ENCODE measurements at regions not wholly inside any gene's neighbourhood (a gene's known extent, or its start where the extent isn't known, plus 50 kb on each side); places are given as distances from the start of the nearest gene placed in this dataset.
"Not testable (repeated sequence)": the region's sequence is repeated elsewhere in the genome, so short reads cannot be mapped to it uniquely, and the experiment has no call there.

DNA sequence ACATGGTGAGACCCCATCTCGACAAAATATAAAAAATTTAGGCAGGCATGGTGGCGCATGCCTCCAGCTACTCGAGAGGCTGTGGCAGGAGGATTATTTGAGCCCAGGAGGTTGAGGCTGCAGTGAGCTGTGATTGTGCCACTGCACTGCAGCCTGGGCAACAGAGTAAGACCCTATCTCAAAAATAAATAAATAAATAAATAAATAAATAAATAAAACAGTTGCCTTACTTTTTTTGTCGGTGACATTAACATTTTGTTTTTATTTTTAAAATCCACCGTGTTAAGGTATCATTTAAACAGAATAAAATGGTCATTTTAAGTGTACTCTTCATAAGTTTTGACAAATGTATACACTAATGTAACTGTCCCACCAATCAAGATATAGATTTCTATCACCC, 57.0 kb downstream of the RASL11A start:
- no peak for DNase-seq (ENCODE audit: low read depth)

GRCh38 chr13:27329210-27329609, 58.6 kb downstream of the RASL11A start:
- DNase-seq (ENCODE audit: low read depth) = no peak

GRCh38 chr13:27334774-27335435, 64.3 kb downstream of the RASL11A start:
- no peak for DNase-seq (ENCODE audit: low read depth)

GRCh38 chr13:27336014-27336673, 65.5 kb downstream of the RASL11A start:
- peak; percentile 49 for DNase-seq (ENCODE audit: low read depth)

DNA sequence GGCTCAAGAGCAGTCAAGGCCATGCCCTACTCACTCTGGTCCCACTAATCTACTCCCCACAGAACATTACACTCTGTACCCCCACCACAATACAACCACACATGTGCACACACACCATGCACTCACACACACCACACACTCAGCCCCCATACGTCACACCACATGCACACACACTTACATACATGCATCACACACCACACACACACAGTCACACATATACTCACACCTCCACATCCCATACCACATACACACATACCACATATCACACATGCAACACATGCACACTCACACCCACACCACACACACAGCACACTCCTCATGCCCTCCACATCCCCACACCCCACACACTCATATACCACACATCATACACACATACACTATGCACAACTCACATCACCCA, 67.6 kb downstream of the RASL11A start:
- DNase-seq (ENCODE audit: low read depth) = no peak

- no peak for DNase-seq (ENCODE audit: low read depth)
Measured at GRCh38 chr13:27338816-27339215, 68.2 kb downstream of the RASL11A start.

DNA sequence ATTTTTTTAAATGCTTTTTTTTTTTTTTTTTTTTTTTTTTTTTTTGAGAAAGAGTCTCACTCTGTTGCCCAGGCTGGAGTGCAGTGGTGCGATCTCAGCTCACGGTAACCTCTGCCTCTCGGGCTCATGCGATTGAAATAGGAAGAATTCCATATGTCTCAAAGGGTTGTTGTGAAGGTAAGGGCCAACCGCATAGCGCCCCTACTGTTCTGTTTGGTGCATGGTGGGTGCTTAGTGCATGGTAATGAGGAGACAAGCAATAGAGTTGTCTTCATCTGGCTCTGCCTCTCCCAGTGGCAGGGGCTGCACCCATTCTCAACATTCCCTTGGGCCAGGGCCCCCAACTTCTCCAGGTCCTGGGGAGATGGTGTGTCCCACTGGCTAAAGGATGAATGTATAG, 68.7 kb downstream of the RASL11A start:
- no peak for DNase-seq (ENCODE audit: low read depth)

DNA sequence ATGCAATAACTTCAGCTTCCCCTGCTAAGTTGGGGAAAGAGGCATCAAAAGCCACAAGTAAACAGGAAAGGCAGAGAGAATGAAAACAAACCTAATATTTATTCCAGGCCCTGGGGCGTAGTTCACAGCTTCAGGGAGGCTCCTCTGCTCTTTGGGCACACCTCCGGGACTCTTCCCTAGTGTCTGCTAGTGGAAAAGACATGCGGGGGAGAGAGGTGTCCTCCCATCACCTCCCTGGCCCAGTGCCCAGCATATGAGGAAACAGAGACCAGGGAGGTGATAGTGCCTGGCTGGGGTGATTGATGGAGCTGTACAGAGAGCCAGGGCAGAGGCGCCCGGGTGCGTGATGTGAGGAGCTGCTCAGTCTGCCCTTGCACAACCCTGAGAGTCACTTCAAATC, 71.0 kb downstream of the RASL11A start:
- no peak for DNase-seq (ENCODE audit: low read depth)

DNA sequence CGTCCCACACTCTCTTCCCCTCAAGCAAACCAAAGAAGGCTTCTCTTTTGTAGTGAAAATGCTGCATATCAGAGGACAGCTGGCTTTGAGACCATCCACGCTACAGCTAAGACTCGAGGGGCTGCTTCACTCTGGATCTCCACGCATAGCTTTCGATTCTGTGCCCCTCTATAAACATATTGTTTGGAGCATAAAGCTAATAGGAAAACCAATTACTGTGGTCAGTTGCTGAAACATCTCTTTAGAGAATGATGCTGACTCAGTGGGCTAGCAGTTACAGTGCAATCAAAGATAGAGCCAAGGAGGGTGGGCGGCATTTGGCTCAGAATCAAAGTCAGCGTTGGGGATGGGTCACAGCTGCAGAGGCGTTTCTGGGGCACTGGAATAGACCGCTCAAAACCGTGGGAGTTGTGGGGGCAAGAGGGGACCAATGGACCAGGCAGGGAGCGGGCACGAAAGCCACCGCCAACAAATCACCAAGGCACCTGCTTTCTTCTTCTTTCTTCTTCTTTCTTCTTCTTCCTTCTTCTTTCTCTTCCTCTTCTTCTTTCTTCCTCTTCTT, 76.7 kb downstream of the RASL11A start:
- no peak for DNase-seq (ENCODE audit: low read depth)

GRCh38 chr13:27348461-27348860, 76.0 kb upstream of the GTF3A start:
- DNase-seq (ENCODE audit: low read depth) = no peak

- no peak for DNase-seq (ENCODE audit: low read depth)
Measured at GRCh38 chr13:27349458-27349857, 75.0 kb upstream of the GTF3A start.

- DNase-seq (ENCODE audit: low read depth) = not testable (repeated sequence)
Measured at GRCh38 chr13:27350825-27351224, 73.6 kb upstream of the GTF3A start.

GRCh38 chr13:27352698-27353097, 71.7 kb upstream of the GTF3A start:
- no peak for DNase-seq (ENCODE audit: low read depth)

DNA sequence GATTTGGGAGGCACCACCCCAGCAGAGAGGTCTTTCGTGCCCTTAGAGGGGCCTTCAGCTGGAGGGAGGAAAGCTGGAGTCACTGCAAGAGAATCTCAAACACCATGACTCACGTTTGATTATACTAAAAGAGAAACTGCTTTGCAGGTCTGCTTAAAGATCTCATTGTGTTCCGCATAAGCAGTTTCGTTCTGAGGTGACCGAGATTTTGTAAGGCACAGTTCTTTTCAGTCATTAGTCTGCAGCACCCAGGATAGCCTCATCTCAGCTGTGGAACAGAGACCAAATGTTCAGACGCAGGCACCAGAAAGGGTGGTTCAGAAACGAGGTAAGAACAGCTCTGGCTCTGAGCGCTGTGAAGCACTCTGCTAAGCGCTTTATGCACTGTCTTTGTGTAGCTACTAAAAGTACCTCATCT, 71.2 kb upstream of the GTF3A start:
- no peak for DNase-seq (ENCODE audit: low read depth)

GRCh38 chr13:27353708-27354107, 70.7 kb upstream of the GTF3A start:
- no peak for DNase-seq (ENCODE audit: low read depth)

GRCh38 chr13:27354379-27354778, 70.0 kb upstream of the GTF3A start:
- DNase-seq (ENCODE audit: low read depth) = peak; percentile 62

GRCh38 chr13:27355894-27356293, 68.5 kb upstream of the GTF3A start:
- DNase-seq (ENCODE audit: low read depth) = no peak

- DNase-seq (ENCODE audit: low read depth) = no peak
Measured at GRCh38 chr13:27358420-27358819, 66.0 kb upstream of the GTF3A start.

GRCh38 chr13:27359199-27359821, 65.1 kb upstream of the GTF3A start:
- DNase-seq (ENCODE audit: low read depth) = no peak

GRCh38 chr13:27360562-27360961, 63.9 kb upstream of the GTF3A start:
- no peak for DNase-seq (ENCODE audit: low read depth)

- peak; percentile 47 for DNase-seq (ENCODE audit: low read depth)
Measured at GRCh38 chr13:27362064-27362751, 62.2 kb upstream of the GTF3A start.

- not testable (repeated sequence) for DNase-seq (ENCODE audit: low read depth)
Measured at GRCh38 chr13:27363637-27364036, 60.8 kb upstream of the GTF3A start.

- no peak for DNase-seq (ENCODE audit: low read depth)
Measured at GRCh38 chr13:27367570-27367969, 56.8 kb upstream of the GTF3A start.

Data from stromal cell of bone marrow (primary cell).